Testis (tissue), 2 donors: ENCODE measurements at regions not wholly inside any gene's neighbourhood (a gene's known extent, or its start where the extent isn't known, plus 50 kb on each side); places are given as distances from the start of the nearest gene placed in this dataset.

Source experiments
- POLR2A ChIP-seq: fragments of 450-650 bp; IDR thresholded peaks from one replicate; pipeline ENCODE4 v1.6.1; 2017; ENCODE audit warnings: antibody characterized with exemption, mild to moderate bottlenecking, moderate library complexity
- TF ChIP-seq, protein P1 (sequence below), 3 experiments: fragments of 450-650 bp in 2 of 3; fragments of 200-600 bp in 1 of 3; sonication (generic) in 1 of 3; IDR thresholded peaks; one replicate each; pipeline ENCODE4 v1.5.1; 2016 to 2019; ENCODE audit warnings: antibody characterized with exemption in 3 of 3, mild to moderate bottlenecking in 2 of 3, moderate library complexity in 1 of 3

DNA sequence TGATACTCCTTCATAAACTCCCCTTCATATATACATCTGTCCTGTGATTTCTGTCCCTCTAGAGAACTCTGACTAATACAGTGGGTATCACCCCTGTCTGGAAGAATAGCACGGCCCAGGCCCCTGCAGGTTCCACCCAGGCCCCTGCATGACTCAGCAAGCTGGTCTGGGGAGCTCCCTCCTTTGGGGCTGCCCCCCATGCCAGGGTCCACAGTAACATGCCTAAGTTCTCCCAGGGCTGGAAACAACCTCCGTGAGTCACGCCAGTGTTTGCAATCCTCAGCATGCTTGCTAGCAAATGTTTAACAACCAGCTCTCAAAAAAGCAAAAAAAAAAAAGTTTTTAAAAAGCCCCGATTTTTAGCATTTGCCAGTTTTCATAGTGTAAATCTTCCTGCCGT, 134.3 kb upstream of the CDH4 start:
- TF ChIP-seq, protein P1, sequence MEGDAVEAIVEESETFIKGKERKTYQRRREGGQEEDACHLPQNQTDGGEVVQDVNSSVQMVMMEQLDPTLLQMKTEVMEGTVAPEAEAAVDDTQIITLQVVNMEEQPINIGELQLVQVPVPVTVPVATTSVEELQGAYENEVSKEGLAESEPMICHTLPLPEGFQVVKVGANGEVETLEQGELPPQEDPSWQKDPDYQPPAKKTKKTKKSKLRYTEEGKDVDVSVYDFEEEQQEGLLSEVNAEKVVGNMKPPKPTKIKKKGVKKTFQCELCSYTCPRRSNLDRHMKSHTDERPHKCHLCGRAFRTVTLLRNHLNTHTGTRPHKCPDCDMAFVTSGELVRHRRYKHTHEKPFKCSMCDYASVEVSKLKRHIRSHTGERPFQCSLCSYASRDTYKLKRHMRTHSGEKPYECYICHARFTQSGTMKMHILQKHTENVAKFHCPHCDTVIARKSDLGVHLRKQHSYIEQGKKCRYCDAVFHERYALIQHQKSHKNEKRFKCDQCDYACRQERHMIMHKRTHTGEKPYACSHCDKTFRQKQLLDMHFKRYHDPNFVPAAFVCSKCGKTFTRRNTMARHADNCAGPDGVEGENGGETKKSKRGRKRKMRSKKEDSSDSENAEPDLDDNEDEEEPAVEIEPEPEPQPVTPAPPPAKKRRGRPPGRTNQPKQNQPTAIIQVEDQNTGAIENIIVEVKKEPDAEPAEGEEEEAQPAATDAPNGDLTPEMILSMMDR (IDR thresholded peaks at IDR 0.05): no peak
- no peak for TF ChIP-seq POLR2A
